OCI-LY3 (cell line): ENCODE measurements at regions not wholly inside any gene's neighbourhood (a gene's known extent, or its start where the extent isn't known, plus 50 kb on each side); places are given as distances from the start of the nearest gene placed in this dataset.

ENCODE experiments used
- EZH2phosphoT487 ChIP-seq: fragments of 200-600 bp; shearing (Covaris generic); IDR thresholded peaks from 2 replicates; pipeline ENCODE4 v1.6.1; 2018; ENCODE audit warnings: antibody characterized with exemption, mixed run types, low read depth
- TF ChIP-seq, protein P1 (sequence below): fragments of 200-600, 300-600 bp; sonication (generic); IDR thresholded peaks from 2 replicates; pipeline ENCODE4 v1.5.1; 2014; ENCODE audit warnings: antibody characterized with exemption, low read length, low read depth

GRCh38 chr3:124143047-124143446, 151.1 kb upstream of the ROPN1 start:
- TF ChIP-seq, protein P1, sequence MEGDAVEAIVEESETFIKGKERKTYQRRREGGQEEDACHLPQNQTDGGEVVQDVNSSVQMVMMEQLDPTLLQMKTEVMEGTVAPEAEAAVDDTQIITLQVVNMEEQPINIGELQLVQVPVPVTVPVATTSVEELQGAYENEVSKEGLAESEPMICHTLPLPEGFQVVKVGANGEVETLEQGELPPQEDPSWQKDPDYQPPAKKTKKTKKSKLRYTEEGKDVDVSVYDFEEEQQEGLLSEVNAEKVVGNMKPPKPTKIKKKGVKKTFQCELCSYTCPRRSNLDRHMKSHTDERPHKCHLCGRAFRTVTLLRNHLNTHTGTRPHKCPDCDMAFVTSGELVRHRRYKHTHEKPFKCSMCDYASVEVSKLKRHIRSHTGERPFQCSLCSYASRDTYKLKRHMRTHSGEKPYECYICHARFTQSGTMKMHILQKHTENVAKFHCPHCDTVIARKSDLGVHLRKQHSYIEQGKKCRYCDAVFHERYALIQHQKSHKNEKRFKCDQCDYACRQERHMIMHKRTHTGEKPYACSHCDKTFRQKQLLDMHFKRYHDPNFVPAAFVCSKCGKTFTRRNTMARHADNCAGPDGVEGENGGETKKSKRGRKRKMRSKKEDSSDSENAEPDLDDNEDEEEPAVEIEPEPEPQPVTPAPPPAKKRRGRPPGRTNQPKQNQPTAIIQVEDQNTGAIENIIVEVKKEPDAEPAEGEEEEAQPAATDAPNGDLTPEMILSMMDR = no peak
- no peak for TF ChIP-seq EZH2phosphoT487
